ENCODE measurements at regions not wholly inside any gene's neighbourhood (a gene's known extent, or its start where the extent isn't known, plus 50 kb on each side); places are given as distances from the start of the nearest gene placed in this dataset.

- no peak for TF ChIP-seq CTCF (IDR thresholded peaks at IDR 0.05; ENCODE audit: low read depth, low read length, missing input control)
- no peak for TF ChIP-seq TAF1 (conservative IDR thresholded peaks at IDR 0.05)
- no peak for TF ChIP-seq GABPA (IDR thresholded peaks at IDR 0.05 in 1 of 2, conservative IDR thresholded peaks at IDR 0.05 in 1 of 2)
- no peak for TF ChIP-seq YY1 (IDR thresholded peaks at IDR 0.05)
- TF ChIP-seq RAD21 (IDR thresholded peaks at IDR 0.05), result no peak
Measured at GRCh38 chr3:194075088-194075615, 60.8 kb upstream of the HES1 start.

Data from liver (tissue), 3 donors.